Omental fat pad (tissue), 3 donors: ENCODE measurements at regions not wholly inside any gene's neighbourhood (a gene's known extent, or its start where the extent isn't known, plus 50 kb on each side); places are given as distances from the start of the nearest gene placed in this dataset.

ENCODE experiments used
- ATAC-seq: fragments of 150-250 bp; one replicate; pipeline ENCODE4 v1.9.1; 2016; ENCODE audit warnings: mild to moderate bottlenecking, moderate library complexity; ENCODE audit not compliant: low FRiP score
- DNase-seq: peaks from one replicate; pipeline ENCODE4 v3.0.0-alpha.2; 2019; ENCODE audit warnings: low spot score
- TF ChIP-seq, protein P1 (sequence below), 3 donors: fragments of 450-650 bp; IDR thresholded peaks; one replicate each; pipeline ENCODE4 v1.5.1; 2016 to 2017; ENCODE audit warnings: antibody characterized with exemption in 3 of 3, mild to moderate bottlenecking in 3 of 3, moderate library complexity in 2 of 3

DNA sequence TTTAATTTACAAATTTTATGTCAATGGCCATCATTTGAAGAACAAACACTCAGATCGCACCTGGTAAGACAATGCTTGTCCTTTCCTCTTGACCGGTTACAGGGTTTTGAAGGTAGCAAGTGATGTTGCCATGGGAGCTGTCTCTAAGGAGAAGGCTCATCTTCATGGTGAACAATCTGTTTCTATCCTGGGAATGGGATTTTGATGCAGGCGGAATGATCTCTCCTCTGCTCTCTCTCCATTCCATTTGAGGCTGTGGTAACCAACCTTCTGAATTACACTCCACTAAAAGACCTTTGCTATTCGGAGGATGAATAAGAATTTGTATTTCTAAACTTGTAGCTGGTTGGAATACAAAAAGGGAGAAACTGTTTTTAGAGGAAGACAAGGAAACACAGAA lies 57.9 kb upstream of the SLC5A9 start:
- TF ChIP-seq, protein P1, sequence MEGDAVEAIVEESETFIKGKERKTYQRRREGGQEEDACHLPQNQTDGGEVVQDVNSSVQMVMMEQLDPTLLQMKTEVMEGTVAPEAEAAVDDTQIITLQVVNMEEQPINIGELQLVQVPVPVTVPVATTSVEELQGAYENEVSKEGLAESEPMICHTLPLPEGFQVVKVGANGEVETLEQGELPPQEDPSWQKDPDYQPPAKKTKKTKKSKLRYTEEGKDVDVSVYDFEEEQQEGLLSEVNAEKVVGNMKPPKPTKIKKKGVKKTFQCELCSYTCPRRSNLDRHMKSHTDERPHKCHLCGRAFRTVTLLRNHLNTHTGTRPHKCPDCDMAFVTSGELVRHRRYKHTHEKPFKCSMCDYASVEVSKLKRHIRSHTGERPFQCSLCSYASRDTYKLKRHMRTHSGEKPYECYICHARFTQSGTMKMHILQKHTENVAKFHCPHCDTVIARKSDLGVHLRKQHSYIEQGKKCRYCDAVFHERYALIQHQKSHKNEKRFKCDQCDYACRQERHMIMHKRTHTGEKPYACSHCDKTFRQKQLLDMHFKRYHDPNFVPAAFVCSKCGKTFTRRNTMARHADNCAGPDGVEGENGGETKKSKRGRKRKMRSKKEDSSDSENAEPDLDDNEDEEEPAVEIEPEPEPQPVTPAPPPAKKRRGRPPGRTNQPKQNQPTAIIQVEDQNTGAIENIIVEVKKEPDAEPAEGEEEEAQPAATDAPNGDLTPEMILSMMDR (IDR thresholded peaks at IDR 0.05): no peak
- DNase-seq (no peak), ATAC-seq (no peak)

DNA sequence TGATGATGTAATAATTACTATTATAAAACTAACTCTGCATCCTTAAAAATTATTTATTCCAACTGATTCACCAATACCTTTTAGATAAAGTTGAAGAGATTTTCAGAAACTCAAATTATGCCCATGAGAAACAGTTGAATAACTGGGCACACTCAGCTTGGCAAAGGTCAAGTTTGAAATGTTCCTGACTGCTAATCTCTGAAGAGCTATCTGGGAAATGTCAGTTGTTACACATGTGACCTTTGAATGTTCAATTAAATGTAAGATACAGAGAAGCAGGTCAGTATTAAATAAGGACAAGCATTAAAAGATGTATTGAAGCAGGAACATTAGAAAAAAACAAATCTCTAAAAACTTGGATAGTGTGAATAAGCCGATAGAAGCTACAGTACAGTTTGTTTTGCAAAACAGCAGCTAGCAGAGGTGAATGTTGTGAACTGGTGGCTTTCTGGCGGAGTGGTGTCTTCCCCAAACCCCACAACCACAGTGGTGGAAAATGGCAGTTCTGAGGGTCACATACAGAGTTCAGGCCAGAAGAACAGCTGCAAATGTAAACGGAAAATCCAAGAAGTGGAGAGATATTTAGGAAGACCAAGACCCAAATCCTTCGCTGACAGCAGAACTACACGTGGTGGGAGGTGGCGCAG lies 61.9 kb upstream of the SLC5A9 start:
- DNase-seq (no peak), ATAC-seq (no peak)
- TF ChIP-seq, protein P1 (IDR thresholded peaks at IDR 0.05): no peak

DNA sequence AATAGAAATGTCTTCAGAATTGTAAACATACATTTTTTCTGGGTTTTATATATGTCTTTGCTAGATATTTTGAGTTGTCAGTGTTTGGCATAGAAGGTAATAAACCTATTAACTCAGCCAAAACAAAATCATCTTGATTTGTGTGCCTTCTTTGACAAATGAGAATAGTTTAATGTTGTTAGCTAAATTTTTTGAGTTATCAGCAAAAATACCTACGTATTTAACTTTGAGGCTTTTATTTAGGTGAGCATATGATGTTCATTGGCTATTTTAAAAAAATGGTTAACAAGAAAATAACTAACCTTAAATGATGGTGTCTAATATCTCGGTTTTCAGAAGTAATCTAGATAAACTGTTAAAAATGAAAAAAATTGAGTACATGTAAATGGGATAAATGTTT lies 83.2 kb upstream of the SLC5A9 start:
- ATAC-seq (no peak), DNase-seq (no peak)
- TF ChIP-seq, protein P1 (IDR thresholded peaks at IDR 0.05): no peak

DNA sequence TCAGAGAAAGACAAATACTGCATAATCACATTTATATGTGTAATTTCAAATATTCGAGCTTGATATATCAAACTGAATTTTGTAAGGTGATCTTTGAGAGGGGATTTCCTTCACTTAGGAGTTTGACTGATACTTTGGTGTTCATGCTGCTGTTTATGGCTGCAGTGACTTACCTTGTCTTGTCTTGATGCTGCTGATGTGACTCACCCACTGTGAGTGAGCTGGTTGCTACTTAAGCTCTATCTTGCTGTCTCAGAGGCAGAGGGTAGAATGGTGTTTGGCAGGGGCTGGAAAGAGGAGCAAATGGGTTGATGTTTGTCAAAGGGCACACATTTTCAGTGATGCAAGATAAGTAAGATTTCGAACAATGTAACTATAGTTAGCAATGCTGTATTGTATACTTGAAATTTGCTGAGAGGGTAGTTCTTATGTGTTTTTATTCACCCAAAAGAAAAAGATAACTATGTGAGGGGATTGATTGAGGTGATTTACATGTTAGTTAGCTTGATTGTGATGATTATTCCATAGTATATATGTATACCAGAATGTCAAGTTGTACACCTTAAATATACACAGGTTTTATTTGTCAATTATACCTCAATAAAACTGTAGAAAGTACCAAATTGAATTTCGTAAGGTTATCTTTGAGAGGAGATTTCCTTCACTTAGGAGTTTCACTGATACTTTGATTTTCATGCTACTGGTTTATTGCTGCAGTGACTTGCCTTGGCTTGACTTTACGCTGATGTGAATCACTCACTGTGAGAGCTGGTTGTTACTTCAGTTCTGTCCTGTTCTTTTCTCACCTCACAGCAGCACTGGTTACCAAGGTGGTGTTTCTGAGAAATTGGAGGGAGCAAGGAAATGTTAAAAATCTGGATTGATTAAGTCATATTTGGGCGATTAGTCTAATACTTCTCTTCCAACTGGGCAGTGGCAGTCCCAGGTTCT lies 94.5 kb upstream of the SLC5A9 start:
- TF ChIP-seq, protein P1 (IDR thresholded peaks at IDR 0.05): no peak
- no peak for ATAC-seq
- no peak for DNase-seq

DNA sequence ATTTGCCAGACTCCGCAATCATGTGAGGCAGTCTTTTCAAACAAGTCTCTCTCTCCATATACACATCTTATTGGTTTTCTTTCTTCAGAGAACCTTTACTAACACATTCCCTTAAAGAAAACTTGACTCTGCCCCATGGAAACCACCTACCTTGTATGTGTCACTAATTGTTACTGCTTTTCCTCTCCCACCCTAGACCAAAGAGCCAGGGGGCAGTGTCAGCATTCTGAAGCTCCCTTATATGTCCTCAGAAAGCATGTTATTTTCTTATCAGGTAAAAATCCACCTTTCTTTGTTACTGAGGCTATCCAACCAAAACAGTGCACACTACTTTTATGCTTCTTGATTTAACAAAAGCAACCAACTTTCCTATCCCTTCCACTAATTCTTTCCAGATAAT lies 98.9 kb upstream of the SLC5A9 start:
- ATAC-seq (no peak), DNase-seq (no peak)
- TF ChIP-seq, protein P1 (IDR thresholded peaks at IDR 0.05): no peak

DNA sequence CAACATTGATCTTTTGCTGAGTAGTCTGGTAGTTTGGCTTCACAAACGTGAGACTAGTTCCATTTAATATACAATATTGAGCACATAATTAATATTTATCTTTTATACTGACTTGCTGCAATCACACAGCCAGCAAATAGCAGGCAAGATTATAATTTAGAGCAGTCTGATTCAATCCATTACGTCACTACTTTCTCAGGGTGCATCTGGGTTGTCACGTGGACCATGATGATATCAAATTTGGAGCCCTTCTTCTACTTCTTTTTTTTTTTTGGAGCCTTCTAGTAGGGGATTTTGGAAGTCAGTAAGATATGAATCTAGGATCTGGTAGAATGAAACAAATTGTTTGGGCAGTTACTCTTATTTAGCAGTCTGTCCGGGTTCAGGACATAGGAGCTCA lies 100.6 kb upstream of the SLC5A9 start:
- TF ChIP-seq, protein P1 (IDR thresholded peaks at IDR 0.05): no peak
- no peak for DNase-seq
- ATAC-seq: no peak
